ENCODE measurements at regions not wholly inside any gene's neighbourhood (a gene's known extent, or its start where the extent isn't known, plus 50 kb on each side); places are given as distances from the start of the nearest gene placed in this dataset.

DNA sequence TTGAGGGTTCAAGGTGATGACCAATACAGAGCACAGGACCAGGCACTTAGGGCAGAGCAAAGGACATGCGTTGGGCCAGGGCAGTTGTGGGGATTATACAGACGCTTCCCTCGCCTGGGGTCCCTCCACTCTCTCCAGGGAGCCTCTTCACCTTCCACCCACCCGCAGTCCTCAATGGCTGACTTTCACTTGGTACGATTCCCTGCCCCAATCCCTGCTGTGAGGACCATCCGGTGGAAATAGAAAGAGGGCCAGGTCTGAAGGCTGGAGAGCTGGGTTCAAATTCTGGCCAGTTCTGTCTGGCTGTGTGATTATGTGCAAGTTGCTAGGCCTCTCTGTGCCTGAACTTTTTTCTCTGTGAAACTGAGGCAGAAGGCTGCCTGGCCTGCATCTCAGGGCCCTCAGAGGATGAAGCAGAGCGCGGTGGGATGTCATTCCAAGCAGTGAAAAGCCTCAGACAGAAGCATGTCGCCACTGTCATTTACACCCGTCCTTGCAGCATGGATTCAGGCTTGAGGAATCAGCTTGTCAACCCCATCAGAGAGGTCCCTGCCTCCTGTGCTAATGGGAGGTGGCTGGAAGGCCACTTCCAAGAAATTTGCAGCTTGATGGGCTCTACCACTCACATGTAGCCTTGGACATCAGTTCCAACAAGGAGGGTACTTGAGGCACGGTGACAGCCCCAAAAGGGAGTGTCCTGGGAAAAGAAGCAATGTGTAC, 206.6 kb upstream of the IER5L start:
- Mint-ChIP-seq H3K36me3 (no peaks in the 10 kb centered on the region), H3K27ac (peak overlapping the region; percentile 26), H3K9me3 (no peaks in the 10 kb centered on the region), H3K4me3 (peak overlapping the region; percentile 58), H3K4me1 (peaks cover 10% of the 10 kb centered on the region)
- ATAC-seq (no peak), DNase-seq (ENCODE audit: low spot score in 2 of 2) (no peak)

DNA sequence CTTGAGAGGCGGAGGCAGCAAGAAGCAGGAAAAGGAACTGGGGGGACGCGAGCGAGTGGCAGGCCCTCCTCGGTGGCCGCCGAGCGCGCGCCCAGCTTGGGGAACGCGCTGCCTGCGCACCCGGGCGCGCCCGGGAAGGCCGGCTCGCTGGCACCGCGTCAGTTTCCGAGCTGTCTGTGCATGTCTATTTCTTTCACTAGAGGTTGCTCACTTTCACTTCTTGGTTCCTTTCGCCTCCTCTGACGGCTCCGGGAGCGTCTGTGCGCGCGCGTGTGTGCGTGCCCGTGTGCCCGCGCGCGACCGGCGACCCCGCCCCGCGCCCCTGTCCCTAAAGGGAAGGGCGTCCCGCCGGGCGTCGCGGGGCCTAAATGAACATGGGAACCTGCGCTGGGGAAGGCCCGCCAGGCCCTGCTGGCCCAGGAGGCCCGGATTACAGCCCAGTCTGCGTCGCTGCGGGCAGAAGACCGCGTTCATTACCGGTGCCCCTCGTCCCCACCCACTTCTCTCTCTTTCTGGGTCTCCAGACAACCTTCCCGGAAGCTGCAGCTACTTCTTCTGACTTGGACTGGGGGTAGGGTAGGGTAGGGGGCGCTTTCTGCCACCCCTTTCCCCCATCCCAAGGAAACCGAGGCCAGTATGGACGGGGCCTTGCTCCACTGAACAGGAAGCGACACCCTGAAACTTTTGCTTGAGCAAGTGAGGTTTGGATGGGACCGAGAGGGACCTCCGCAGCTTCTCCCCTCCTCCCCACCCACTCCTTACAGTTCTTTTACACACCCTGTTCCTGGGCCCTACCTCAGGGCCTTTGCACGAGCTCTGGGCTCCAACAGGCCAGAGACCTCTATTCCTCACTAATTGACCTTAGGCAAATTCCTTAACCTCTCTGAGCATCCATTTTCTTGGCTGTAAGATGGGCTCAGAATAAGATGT, 205.8 kb upstream of the IER5L start:
- Mint-ChIP-seq H3K36me3 (no peaks in the 10 kb centered on the region), H3K4me3 (peak overlapping the region; percentile 58), H3K27ac (peak overlapping the region; percentile 26), H3K9me3 (no peaks in the 10 kb centered on the region), H3K4me1 (peaks cover 10% of the 10 kb centered on the region)
- DNase-seq (ENCODE audit: low spot score in 2 of 2) = peak; percentile 21 to 77
- ATAC-seq = peak; percentile 81

DNA sequence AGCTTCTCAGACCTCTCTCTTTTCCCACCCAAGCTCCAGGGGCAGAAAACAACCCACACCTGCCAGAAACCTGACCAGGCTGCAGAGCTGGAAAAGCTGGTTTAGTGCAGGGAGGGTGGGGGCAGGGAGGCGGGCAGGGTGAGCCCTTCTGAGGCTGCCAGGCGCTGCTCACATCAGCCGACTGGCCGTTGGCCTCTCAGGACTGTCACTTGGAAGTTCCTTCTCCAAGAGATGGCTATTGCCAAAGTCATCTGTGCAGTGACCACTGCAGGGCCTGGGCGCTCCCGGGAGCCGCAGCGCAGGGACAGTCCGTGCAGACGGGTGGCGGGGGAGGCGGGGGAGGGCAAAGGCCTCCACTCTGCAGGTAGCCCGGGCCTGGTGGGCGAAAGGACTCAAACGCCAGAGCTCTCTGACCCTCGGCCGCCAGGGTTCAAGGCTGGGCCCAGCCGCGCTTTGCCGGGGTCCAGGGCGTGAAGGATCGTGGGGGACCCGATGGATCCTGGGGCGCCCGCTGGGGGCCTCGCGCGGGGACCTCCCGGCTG, 205.0 kb upstream of the IER5L start:
- Mint-ChIP-seq H3K9me3 (no peaks in the 10 kb centered on the region), H3K27ac (no peak overlapping the region), H3K36me3 (no peaks in the 10 kb centered on the region), H3K4me3 (peak overlapping the region; percentile 58), H3K4me1 (peaks cover 10% of the 10 kb centered on the region)
- DNase-seq (ENCODE audit: low spot score in 2 of 2) = no peak
- ATAC-seq = no peak

DNA sequence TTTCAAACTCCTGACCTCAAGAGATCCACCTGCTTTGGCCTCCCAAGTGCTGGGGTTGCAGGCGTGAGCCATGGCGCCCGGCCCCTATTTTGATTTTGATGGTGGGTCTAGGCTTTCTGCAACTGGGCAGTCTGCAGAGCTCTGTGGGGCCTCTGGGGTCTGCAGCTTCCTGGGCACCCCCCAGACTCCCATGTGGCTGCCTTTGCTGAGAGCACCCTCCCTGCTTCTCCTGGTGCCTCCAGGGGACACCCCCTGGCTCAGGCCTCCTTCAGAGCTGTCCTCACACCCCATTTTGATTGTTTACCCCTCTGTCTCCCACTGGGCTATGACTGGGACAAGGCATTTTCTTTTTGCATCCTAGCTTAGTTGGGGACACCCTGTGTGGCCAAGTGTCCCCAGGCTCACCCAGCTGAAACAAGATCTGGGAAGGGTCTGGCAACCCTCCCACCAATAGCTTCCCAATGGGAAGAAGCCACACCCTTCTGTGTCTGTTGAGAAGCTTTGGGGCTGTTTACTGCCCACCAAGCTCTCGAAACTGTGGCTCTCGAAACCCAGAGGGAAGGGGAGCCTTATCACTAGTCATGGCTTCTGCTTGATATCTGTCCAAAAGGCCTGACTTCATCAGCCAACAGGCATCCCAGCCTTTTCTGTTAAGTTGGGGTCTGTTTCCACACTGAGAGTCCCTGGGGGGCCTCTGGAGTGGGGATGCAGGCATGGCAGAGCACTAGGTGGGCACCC, 204.4 kb upstream of the IER5L start:
- peaks cover 10% of the 10 kb centered on the region for H3K4me1 Mint-ChIP-seq

DNA sequence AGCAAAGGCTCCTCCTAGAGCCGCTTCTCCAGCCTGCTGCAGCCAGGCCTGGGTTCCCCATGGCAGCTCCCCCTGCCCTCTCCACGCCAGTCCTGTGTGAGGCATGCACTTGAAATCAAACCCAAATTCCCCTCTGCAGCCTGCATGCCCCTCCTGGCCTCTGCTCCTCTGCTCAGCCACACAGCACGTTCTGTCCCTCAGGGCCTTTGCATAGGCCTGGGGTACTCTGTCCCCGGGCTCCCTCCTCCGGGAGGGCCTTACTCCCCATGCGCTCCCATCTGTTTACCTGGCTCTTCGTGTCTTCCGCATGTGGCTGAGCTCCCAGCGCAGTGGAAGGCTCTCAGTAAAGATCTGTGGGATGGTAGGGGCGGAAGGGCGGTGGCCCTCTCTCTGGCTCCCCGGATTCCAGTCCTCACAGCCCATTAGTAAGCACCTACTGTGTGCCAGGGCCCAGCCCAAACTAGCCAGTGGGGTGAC, 203.5 kb upstream of the IER5L start:
- ATAC-seq (no peak), DNase-seq (ENCODE audit: low spot score in 2 of 2) (no peak)
- H3K36me3 Mint-ChIP-seq = no peaks in the 10 kb centered on the region
- H3K4me1 Mint-ChIP-seq = peaks cover 10% of the 10 kb centered on the region
- H3K9me3 Mint-ChIP-seq = no peaks in the 10 kb centered on the region
- no peak overlapping the region for H3K27ac Mint-ChIP-seq
- H3K4me3 Mint-ChIP-seq = no peak overlapping the region

More for the DNA sequence above, 204.4 kb upstream of the IER5L start:
- Mint-ChIP-seq H3K4me3 (peak overlapping the region; percentile 58), H3K36me3 (no peaks in the 10 kb centered on the region), H3K27ac (no peak overlapping the region), H3K9me3 (no peaks in the 10 kb centered on the region)
- DNase-seq (ENCODE audit: low spot score in 2 of 2) = no peak
- no peak for ATAC-seq

DNA sequence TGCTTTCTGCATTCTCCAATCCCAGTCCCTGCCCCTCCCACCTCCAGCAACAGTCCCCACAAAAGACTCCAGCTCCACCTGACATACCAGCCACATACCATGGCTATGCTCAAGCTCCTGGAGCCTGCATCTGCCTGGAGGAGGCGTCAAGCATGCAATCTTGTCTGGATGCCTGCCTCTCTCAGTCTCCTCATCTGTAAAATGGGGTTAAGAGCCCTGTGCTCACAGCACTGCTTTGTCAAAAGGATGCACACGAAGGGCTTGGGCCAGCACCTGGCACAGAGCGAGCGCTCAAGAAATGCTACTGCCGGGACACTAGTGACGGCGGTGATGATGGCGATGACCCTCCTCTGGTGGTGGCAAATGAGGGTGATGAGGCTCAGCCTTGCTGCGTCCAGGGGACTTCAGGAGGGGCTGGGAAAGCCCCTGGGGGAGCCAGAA, 202.9 kb upstream of the IER5L start:
- Mint-ChIP-seq H3K9me3 (no peaks in the 10 kb centered on the region), H3K4me3 (no peak overlapping the region), H3K27ac (no peak overlapping the region), H3K36me3 (no peaks in the 10 kb centered on the region), H3K4me1 (peaks cover 10% of the 10 kb centered on the region)
- ATAC-seq = no peak
- DNase-seq (ENCODE audit: low spot score in 2 of 2) = no peak

DNA sequence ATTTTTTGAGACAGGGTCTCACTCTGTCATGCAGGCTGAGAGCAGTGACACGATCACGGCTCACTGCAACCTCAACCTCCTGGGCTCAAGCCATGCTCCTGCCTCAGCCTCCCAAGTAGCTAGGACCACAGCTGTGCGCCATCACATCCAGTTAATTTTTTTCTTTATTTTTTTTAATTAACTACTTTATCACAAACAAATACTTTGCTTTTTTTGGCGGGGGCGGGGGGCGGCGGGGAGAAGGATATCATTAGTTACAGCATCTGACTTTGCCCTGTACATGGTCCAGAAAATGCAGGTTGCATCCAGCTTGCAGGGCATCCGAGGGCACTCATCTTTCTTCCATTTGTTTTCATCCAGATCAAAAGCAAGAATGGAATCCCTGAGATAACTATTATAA, 201.8 kb upstream of the IER5L start:
- peaks cover 10% of the 10 kb centered on the region for H3K4me1 Mint-ChIP-seq
- H3K9me3 Mint-ChIP-seq = no peaks in the 10 kb centered on the region
- H3K36me3 Mint-ChIP-seq = no peaks in the 10 kb centered on the region
- no peak overlapping the region for H3K4me3 Mint-ChIP-seq
- ATAC-seq = no peak
- DNase-seq (ENCODE audit: low spot score in 2 of 2) = no peak
- no peak overlapping the region for H3K27ac Mint-ChIP-seq

DNA sequence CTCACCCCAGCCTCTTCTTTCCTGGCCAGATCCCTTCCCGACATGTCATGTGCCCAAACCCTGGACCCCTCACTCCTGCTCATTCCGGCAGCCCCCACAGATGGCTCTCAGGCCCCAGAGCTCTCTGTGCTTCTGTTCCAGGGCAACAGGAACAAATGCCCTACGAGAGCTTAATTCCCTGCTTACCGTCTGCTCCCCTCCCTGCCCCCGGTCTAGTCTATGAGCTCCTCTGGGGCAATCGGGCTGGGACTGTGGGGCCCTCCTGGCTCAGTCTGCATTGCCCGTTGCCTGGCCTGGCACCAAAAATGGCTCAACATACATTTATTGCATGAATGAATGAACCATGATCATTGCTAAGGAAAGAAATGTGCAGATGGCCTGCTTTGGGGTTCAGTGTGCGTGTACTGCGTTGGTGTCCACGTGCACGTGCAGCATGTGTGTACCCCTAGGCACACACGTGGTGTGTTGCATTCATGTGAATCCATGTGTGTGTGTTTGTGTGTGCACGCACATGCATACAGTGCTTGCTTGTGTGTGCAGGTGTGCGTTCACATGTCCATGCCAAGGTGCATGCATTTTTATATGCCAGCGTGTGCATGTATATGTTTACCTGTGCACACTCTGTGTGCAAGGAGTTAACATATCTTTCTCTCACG, 201.2 kb upstream of the IER5L start:
- no peak for ATAC-seq
- no peaks in the 10 kb centered on the region for H3K9me3 Mint-ChIP-seq
- H3K4me3 Mint-ChIP-seq = no peak overlapping the region
- H3K27ac Mint-ChIP-seq = no peak overlapping the region
- H3K4me1 Mint-ChIP-seq = peaks cover 6% of the 10 kb centered on the region
- DNase-seq (ENCODE audit: low spot score in 2 of 2) = no peak
- H3K36me3 Mint-ChIP-seq = no peaks in the 10 kb centered on the region

DNA sequence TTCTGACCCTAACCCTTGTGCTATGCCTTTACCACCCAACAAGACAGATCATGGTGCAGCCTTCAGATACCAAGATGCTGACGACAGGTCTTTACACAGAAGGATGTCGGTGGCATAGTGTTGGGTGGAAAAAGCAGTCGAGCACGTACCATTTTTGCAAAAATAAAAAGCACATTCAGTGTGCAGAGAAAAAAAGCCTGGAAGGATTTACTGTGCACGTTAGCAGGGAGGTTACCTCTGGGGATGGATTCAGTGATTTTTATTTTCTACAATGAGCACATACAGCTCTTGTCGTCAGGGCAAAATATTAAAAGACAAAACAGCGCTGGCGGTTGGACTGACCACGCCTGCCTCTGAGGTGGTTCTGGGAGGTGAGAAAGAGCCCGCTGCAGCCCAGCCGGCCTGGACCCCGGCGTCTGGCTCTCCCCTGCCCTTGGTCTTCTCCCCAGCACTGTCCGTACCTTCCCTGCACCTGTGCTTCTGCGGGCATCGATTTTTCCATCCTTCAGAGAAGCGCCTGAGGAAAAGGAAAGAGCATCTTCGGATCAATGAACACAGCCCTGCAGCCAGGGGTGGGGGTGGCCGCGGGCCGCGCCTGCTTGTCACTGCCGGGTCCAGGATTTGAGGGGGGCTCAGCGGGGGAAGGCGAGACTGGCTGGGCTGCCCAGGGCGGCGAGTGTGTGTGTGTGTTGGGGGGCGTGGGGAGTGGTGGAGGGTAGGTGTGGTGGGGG, 200.0 kb upstream of the IER5L start:
- H3K9me3 Mint-ChIP-seq = no peaks in the 10 kb centered on the region
- ATAC-seq = no peak
- no peaks in the 10 kb centered on the region for H3K36me3 Mint-ChIP-seq

DNA sequence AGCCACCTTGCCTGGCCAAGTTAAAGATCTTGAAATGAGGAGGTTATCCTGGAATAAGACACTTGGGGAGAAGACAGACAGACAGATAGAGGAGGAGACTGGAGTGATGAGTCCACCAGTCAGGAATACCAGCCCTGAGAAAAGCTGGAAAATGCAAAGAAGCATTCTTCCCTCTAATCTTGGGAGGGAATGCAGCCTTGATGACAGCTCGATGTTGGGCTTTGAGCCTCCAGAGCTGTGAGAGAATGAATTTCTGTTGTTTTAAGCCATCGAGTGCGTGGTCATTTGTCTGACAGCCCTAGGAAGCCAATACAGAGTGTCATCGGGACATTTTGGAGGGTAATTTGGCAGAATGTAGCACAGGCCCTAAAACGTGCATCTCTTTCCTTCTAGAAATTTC, 199.1 kb upstream of the IER5L start:
- no peaks in the 10 kb centered on the region for H3K36me3 Mint-ChIP-seq
- ATAC-seq (no peak), DNase-seq (ENCODE audit: low spot score in 2 of 2) (no peak)
- H3K27ac Mint-ChIP-seq = no peak overlapping the region
- no peaks in the 10 kb centered on the region for H3K9me3 Mint-ChIP-seq
- no peaks in the 10 kb centered on the region for H3K4me1 Mint-ChIP-seq
- H3K4me3 Mint-ChIP-seq = no peak overlapping the region

More for the DNA sequence above, 200.0 kb upstream of the IER5L start:
- Mint-ChIP-seq H3K4me1 (no peaks in the 10 kb centered on the region), H3K27ac (no peak overlapping the region), H3K4me3 (no peak overlapping the region)
- no peak for DNase-seq (ENCODE audit: low spot score in 2 of 2)

DNA sequence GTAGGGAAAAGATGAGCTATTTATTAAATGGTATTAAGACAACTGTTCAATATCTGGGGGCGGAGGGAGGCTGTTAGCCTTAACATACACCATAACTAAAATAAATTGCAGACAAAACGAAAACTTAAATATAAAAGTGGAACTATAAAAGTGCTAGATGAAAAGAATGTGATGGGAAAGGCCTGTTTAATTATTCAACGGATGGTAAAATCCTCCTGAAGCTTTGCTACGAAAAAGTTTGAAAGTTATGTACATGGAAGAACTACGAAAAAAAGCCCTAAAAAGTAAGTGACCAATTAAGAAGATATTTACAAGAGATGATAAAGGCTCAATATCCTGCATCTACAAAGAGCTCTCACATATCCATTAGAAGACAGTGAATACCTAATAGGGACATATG, 197.8 kb upstream of the IER5L start:
- H3K9me3 Mint-ChIP-seq = no peaks in the 10 kb centered on the region
- ATAC-seq = no peak

DNA sequence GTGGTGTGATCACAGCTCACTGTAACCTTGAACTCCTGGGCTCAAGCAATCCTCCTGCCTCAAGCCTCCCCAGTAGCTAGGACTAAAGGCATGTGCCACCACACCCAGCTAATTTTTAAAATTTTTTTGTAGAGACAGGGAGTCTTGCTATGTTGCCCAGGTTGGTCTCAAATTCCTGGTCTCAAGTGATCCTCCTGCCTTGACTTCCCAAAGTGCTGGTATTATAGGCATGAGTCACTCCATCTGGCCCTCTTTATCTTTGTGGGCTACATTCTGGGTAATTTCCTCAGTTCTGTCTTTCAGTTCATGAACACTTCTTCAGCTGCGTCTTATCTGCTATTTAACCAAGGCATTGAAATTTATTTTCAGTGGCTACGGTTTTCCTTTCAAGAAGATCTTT, 196.6 kb upstream of the IER5L start:
- Mint-ChIP-seq H3K4me3 (no peak overlapping the region), H3K36me3 (no peaks in the 10 kb centered on the region), H3K4me1 (no peaks in the 10 kb centered on the region), H3K9me3 (no peaks in the 10 kb centered on the region), H3K27ac (no peak overlapping the region)
- ATAC-seq = no peak
- no peak for DNase-seq (ENCODE audit: low spot score in 2 of 2)

More for the DNA sequence above, 197.8 kb upstream of the IER5L start:
- H3K27ac Mint-ChIP-seq = no peak overlapping the region
- DNase-seq (ENCODE audit: low spot score in 2 of 2) = no peak
- no peak overlapping the region for H3K4me3 Mint-ChIP-seq
- no peaks in the 10 kb centered on the region for H3K36me3 Mint-ChIP-seq
- H3K4me1 Mint-ChIP-seq = no peaks in the 10 kb centered on the region

DNA sequence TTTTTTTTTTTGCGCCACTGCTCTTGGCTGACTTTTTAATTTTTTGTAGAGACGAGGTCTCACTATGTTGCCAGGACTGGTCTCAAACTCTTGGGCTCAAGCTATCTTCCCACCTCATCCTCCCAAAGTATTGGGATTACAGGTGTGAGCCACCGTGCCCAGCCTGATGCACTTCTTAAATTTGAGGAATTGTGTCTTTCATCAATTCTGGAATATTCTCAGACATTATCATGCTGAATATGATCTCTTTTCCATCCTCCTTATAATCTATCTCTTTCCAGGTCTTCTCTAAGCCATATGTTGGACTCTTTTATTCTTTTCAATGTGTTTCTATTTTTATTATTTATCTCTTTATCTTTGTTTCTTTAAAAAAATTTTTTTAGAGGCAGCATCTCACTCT, 196.2 kb upstream of the IER5L start:
- DNase-seq (ENCODE audit: low spot score in 2 of 2) (no peak), ATAC-seq (no peak)
- no peaks in the 10 kb centered on the region for H3K9me3 Mint-ChIP-seq
- no peak overlapping the region for H3K4me3 Mint-ChIP-seq
- H3K27ac Mint-ChIP-seq = no peak overlapping the region
- H3K4me1 Mint-ChIP-seq = no peaks in the 10 kb centered on the region
- H3K36me3 Mint-ChIP-seq = no peaks in the 10 kb centered on the region

DNA sequence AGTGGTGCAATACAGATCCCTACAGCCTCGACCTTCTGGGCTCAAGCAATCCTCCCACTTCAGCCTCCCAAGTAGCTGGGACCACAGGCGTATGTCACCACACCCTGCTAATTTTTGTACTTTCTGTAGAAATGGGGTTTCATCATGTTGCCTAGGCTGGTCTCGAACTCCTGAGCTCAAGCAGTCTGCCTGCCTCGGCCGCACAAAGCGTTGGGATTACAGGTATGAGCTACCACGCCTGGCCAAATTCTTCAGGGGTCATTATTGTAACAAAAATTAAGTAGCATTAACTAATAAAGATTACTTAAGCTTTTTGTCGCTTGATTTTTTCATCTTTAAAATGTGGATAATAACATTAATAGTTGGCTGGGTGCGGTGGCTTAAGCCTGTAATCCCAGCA, 195.3 kb upstream of the IER5L start:
- Mint-ChIP-seq H3K4me3 (no peak overlapping the region), H3K27ac (no peak overlapping the region), H3K36me3 (no peaks in the 10 kb centered on the region), H3K9me3 (no peaks in the 10 kb centered on the region), H3K4me1 (no peaks in the 10 kb centered on the region)
- ATAC-seq (no peak), DNase-seq (ENCODE audit: low spot score in 2 of 2) (no peak)

All from stimulated activated effector memory CD8-positive, alpha-beta T cell treated with anti-CD3 and anti-CD28 coated beads, Interleukin-12 subunit alpha, Interleukin-12 subunit beta, amount 100 ng/mL, for 72 hours (primary cell).